Gastroesophageal sphincter (tissue), 3 donors: ENCODE measurements at regions not wholly inside any gene's neighbourhood (a gene's known extent, or its start where the extent isn't known, plus 50 kb on each side); places are given as distances from the start of the nearest gene placed in this dataset.

Experiments
- CTCF ChIP-seq, 4 experiments: fragments of 200-600 bp in 2 of 4; fragments of 450-650 bp in 2 of 4; sonication (generic) in 1 of 4; IDR thresholded peaks; one replicate each; pipeline ENCODE4 v1.5.1; 2017 to 2019; ENCODE audit warnings: antibody characterized with exemption in 4 of 4, mild to moderate bottlenecking in 2 of 4, moderate library complexity in 2 of 4
- EP300 ChIP-seq: sonication (generic); formaldehyde crosslinking; IDR thresholded peaks from one replicate; pipeline ENCODE4 v1.6.1; 2017; ENCODE audit warnings: antibody characterized with exemption, mild to moderate bottlenecking
- POLR2A ChIP-seq, 2 donors: fragments of 450-650 bp; IDR thresholded peaks; one replicate each; pipeline ENCODE4 v1.6.1; 2017; ENCODE audit warnings: antibody characterized with exemption in 2 of 2, mild to moderate bottlenecking in 2 of 2, moderate library complexity in 1 of 2

GRCh38 chr20:52001999-52002666 lies 189.4 kb downstream of the ZFP64 start:
- no peak for TF ChIP-seq CTCF (IDR thresholded peaks at IDR 0.05)
- no peak for TF ChIP-seq POLR2A (IDR thresholded peaks at IDR 0.05)
- no peak for TF ChIP-seq EP300
